Heart left ventricle (tissue), 16 donors: ENCODE measurements at regions not wholly inside any gene's neighbourhood (a gene's known extent, or its start where the extent isn't known, plus 50 kb on each side); places are given as distances from the start of the nearest gene placed in this dataset.

ENCODE experiments used
- ATAC-seq, 4 donors: fragments of 200-7000 bp; cut with Tn5 transposase; one replicate each; pipeline ENCODE4 v1.9.1; 2020 to 2022; ENCODE audit warnings: moderate library complexity in 4 of 4, mild to moderate bottlenecking in 3 of 4, moderate number of reproducible peaks in 1 of 4
- DNase-seq, 5 donors: peaks; one replicate each; pipeline ENCODE4 v3.0.0-alpha.2; 2020
- H3K27ac ChIP-seq, 12 donors: fragments of 200-600 bp; sonication (generic) in 4 of 12; one replicate each; pipeline versions ENCODE4 v1.5.0 to v1.8.0; 2016 to 2022; ENCODE audit warnings: mild to moderate bottlenecking in 2 of 12
- H3K27me3 ChIP-seq, 9 donors: fragments of 200-600 bp; sonication (generic) in 2 of 9; one replicate each; pipeline versions ENCODE4 v1.5.1 to v1.8.0; 2016 to 2022; ENCODE audit warnings: mild to moderate bottlenecking in 3 of 9
- H3K36me3 ChIP-seq, 9 donors: fragments of 200-600 bp; sonication (generic) in 2 of 9; one replicate each; pipeline versions ENCODE4 v1.5.0 to v1.8.0; 2018 to 2022; ENCODE audit warnings: mild to moderate bottlenecking in 2 of 9
- H3K4me1 ChIP-seq, 12 donors: fragments of 200-600 bp; sonication (generic) in 4 of 12; one replicate each; pipeline versions ENCODE4 v1.5.0 to v1.8.0; 2016 to 2022; ENCODE audit warnings: mild to moderate bottlenecking in 3 of 12
- H3K4me3 ChIP-seq, 12 donors: fragments of 200-600 bp; sonication (generic) in 4 of 12; one replicate each; pipeline versions ENCODE4 v1.5.0 to v1.8.0; 2017 to 2022; ENCODE audit warnings: mild to moderate bottlenecking in 9 of 12, moderate library complexity in 4 of 12
- H3K9me3 ChIP-seq, 12 donors: fragments of 200-600 bp; sonication (generic) in 4 of 12; one replicate each; pipeline versions ENCODE4 v1.5.0 to v1.8.0; 2016 to 2022; ENCODE audit warnings: mild to moderate bottlenecking in 1 of 12
- CTCF ChIP-seq, 12 donors: fragments of 200-600 bp; sonication (generic) in 4 of 12; IDR thresholded peaks; one replicate each; pipeline versions ENCODE4 v1.5.0 to v1.8.0; 2018 to 2022; ENCODE audit warnings: antibody characterized with exemption in 12 of 12, mild to moderate bottlenecking in 5 of 12
- POLR2A ChIP-seq, 2 donors: fragments of 450-650 bp; IDR thresholded peaks; one replicate each; pipeline ENCODE4 v1.6.1; 2017; ENCODE audit warnings: antibody characterized with exemption in 2 of 2, mild to moderate bottlenecking in 2 of 2, moderate library complexity in 2 of 2
- WGBS, 4 donors: extraction: QIAGEN DNeasy Blood & Tissue Kit in 2 of 4; methylation state at CpG; one replicate each; pipeline versions ENCODE4 v1.1.5 to v1.1.7; 2013 to 2018; 5-methylcytosine and 5-hydroxymethylcytosine counted together
- intact Hi-C, 10 donors: fragments of 100-400 bp; cut with DNase I; formaldehyde crosslinking; loops; one replicate each; pipeline versions ENCODE4 v1.11.1 to v1.14.2; 2022
- donor health status: ischemic (EF 13 %, LVEDD 7.1; RV severe dilation, severe dysfunction).
- donor health status: healthy with polysubstance abuse.
- donor health status: DM: no; HTN: yes; CAD: no.
- donor health status: DM: no; HTN: no; CAD: no.
- donor health status: ischemic (EF 25% LVEDD 6.9; RV normal size, moderate dysfunction).
- donor health status: ischemic (EF 25% LVEDD 5.7; RV mildly dilated, moderate dysfunction).
- donor health status: healthy.
- donor health status: DM: yes; HTN: yes; CAD: no.
- donor health status: ischemic (EF 35%, LVEDD 5.7; RV mildly dilated, moderate dysfunction).
- donor health status: nonischemic (EF 11% LVEDD 7.7; RV severe dilation, severe dysfunction).
- donor health status: DM: yes; HTN: yes; CAD: no.
- donor health status: PGD.
- donor health status: ischemic (EF 29% LVEDD 5.4; RV normal size, mild dysfunction).
- donor health status: nonischemic (EF 23%, LVEDD 6.1; RV moderate dilation, normal function).

- intact Hi-C loops, result no loop called here
- no peak for ATAC-seq
- no peak for TF ChIP-seq POLR2A (IDR thresholded peaks at IDR 0.05)
- no peak for TF ChIP-seq CTCF (IDR thresholded peaks at IDR 0.05)
- Histone ChIP-seq H3K4me1 (peaks cover 0 to 8% (median 0%) of the 10 kb centered on the region in 12 donors), H3K36me3 (no peaks in the 10 kb centered on the region), H3K27me3 (peaks cover 0 to 35% (median 4%) of the 10 kb centered on the region in 9 donors), H3K27ac (no peak overlapping the region), H3K4me3 (no peak overlapping the region), H3K9me3 (no peaks in the 10 kb centered on the region)
- DNase-seq, result no peak
- WGBS, 4 donors, result 91 to 94% (median 93%) methylated on average over 10 to 11 of the region's 11 CpGs
These were observed 154.2 kb upstream of the MYCN start for GRCh38 chr2:15786003-15786654.

GRCh38 chr2:15786901-15787300 is 153.4 kb upstream of the MYCN start:
- Histone ChIP-seq H3K36me3 (no peaks in the 10 kb centered on the region), H3K4me3 (no peak overlapping the region), H3K9me3 (no peaks in the 10 kb centered on the region), H3K4me1 (peaks cover 0 to 8% (median 0%) of the 10 kb centered on the region in 12 donors), H3K27me3 (peaks cover 0 to 29% (median 4%) of the 10 kb centered on the region in 9 donors), H3K27ac (no peak overlapping the region)
- intact Hi-C loops, result no loop called here
- TF ChIP-seq POLR2A (IDR thresholded peaks at IDR 0.05) (no peak), CTCF (IDR thresholded peaks at IDR 0.05) (no peak)
- WGBS, 4 donors, result 88 to 95% (median 93%) methylated on average over 2 of the region's 2 CpGs
- no peak for DNase-seq
- ATAC-seq, result no peak

- intact Hi-C loops, result no loop called here
- no peak for ATAC-seq
- WGBS, 4 donors, result 84 to 85% (median 85%) methylated on average over 3 of the region's 3 CpGs
These were observed 152.6 kb upstream of the MYCN start for GRCh38 chr2:15787535-15788454.

More at GRCh38 chr2:15787535-15788454, 152.6 kb upstream of the MYCN start:
- no peaks in the 10 kb centered on the region for H3K36me3 ChIP-seq
- no peak for TF ChIP-seq POLR2A (IDR thresholded peaks at IDR 0.05)
- TF ChIP-seq CTCF (IDR thresholded peaks at IDR 0.05), result no peak
- H3K9me3 ChIP-seq, result no peaks in the 10 kb centered on the region
- peaks cover 0 to 23% (median 0%) of the 10 kb centered on the region in 9 donors for H3K27me3 ChIP-seq
- DNase-seq, result no peak
- H3K27ac ChIP-seq, result no peak overlapping the region
- no peak overlapping the region for H3K4me3 ChIP-seq
- peaks cover 0 to 8% (median 0%) of the 10 kb centered on the region in 12 donors for H3K4me1 ChIP-seq
